Prostate gland (tissue), 2 donors: ENCODE measurements at regions not wholly inside any gene's neighbourhood (a gene's known extent, or its start where the extent isn't known, plus 50 kb on each side); places are given as distances from the start of the nearest gene placed in this dataset.

Experiments
- POLR2AphosphoS5 ChIP-seq: sonication (generic); formaldehyde crosslinking; IDR thresholded peaks from one replicate; pipeline ENCODE4 v1.6.1; 2017; ENCODE audit warnings: antibody characterized with exemption
- TF ChIP-seq, protein P1 (sequence below), 4 experiments: fragments of 200-600 bp in 2 of 4; fragments of 450-650 bp in 2 of 4; sonication (generic) in 2 of 4; IDR thresholded peaks; 1 replicate in 3 of 4; 2 replicates in 1 of 4; pipeline ENCODE4 v1.5.1; 2016 to 2019; ENCODE audit warnings: antibody characterized with exemption in 4 of 4, mild to moderate bottlenecking in 2 of 4, moderate library complexity in 2 of 4

DNA sequence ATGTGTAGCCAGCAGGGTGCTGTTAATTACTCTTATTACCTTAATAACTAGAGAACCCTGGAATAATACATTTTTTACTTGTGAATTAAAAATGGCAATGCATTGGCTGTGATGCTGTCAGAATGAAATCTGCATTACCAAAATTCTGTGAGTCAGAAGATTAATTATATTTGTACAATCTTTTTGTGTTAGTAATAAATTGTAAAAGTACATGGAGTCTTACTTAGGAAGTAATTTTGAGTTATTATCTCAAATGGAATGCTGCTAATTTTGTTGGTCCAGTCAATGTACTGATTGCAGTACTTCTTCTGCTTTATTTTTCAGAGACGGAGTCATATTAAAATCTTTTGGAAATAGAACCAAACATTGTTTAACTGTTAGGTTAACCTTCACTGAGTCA is 152.0 kb upstream of the SLC10A2 start:
- TF ChIP-seq, protein P1, sequence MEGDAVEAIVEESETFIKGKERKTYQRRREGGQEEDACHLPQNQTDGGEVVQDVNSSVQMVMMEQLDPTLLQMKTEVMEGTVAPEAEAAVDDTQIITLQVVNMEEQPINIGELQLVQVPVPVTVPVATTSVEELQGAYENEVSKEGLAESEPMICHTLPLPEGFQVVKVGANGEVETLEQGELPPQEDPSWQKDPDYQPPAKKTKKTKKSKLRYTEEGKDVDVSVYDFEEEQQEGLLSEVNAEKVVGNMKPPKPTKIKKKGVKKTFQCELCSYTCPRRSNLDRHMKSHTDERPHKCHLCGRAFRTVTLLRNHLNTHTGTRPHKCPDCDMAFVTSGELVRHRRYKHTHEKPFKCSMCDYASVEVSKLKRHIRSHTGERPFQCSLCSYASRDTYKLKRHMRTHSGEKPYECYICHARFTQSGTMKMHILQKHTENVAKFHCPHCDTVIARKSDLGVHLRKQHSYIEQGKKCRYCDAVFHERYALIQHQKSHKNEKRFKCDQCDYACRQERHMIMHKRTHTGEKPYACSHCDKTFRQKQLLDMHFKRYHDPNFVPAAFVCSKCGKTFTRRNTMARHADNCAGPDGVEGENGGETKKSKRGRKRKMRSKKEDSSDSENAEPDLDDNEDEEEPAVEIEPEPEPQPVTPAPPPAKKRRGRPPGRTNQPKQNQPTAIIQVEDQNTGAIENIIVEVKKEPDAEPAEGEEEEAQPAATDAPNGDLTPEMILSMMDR (IDR thresholded peaks at IDR 0.05), result no peak
- no peak for TF ChIP-seq POLR2AphosphoS5
